Stimulated activated CD4-positive, alpha-beta T cell treated with anti-CD3 and anti-CD28 coated beads, Interleukin-2, amount 100 ng/mL, for 24 hours (primary cell): ENCODE measurements at regions not wholly inside any gene's neighbourhood (a gene's known extent, or its start where the extent isn't known, plus 50 kb on each side); places are given as distances from the start of the nearest gene placed in this dataset.

Experiments
- DNase-seq, 2 donors: peaks; one replicate each; pipeline ENCODE4 v3.0.0-alpha.2; 2020

- DNase-seq, result no peak
These were observed 707.2 kb downstream of the RWDD3 start for GRCh38 chr1:95941121-95941798.

GRCh38 chr1:95948023-95948422 lies 714.0 kb downstream of the RWDD3 start:
- DNase-seq, result no peak

GRCh38 chr1:95951371-95952102 lies 717.5 kb downstream of the RWDD3 start:
- DNase-seq, result no peak

- no peak for DNase-seq
These were observed 719.0 kb downstream of the RWDD3 start for GRCh38 chr1:95953015-95953414.

GRCh38 chr1:95954585-95954984 lies 720.6 kb downstream of the RWDD3 start:
- no peak for DNase-seq

GRCh38 chr1:95956215-95956614 lies 722.2 kb downstream of the RWDD3 start:
- no peak for DNase-seq

- DNase-seq, result no peak
These were observed 723.7 kb downstream of the RWDD3 start for GRCh38 chr1:95957748-95958147.

GRCh38 chr1:95966866-95967265 lies 732.9 kb downstream of the RWDD3 start:
- DNase-seq, result no peak

- no peak for DNase-seq
These were observed 740.6 kb downstream of the RWDD3 start for GRCh38 chr1:95974586-95974985.

- no peak for DNase-seq
These were observed 738.9 kb upstream of the PTBP2 start for GRCh38 chr1:95982711-95983110.

- DNase-seq, result no peak
These were observed 737.8 kb upstream of the PTBP2 start for GRCh38 chr1:95983831-95984230.

GRCh38 chr1:95984798-95985374 lies 736.7 kb upstream of the PTBP2 start:
- DNase-seq, result no peak

GRCh38 chr1:95990033-95990432 lies 731.6 kb upstream of the PTBP2 start:
- DNase-seq, result no peak

GRCh38 chr1:95991787-95992520 lies 729.6 kb upstream of the PTBP2 start:
- DNase-seq, result no peak

GRCh38 chr1:95994643-95995042 lies 726.9 kb upstream of the PTBP2 start:
- no peak for DNase-seq

GRCh38 chr1:96002201-96002600 lies 719.4 kb upstream of the PTBP2 start:
- DNase-seq, result no peak

- DNase-seq, result no peak
These were observed 718.3 kb upstream of the PTBP2 start for GRCh38 chr1:96002969-96003964.

GRCh38 chr1:96009831-96010434 lies 711.7 kb upstream of the PTBP2 start:
- no peak for DNase-seq

GRCh38 chr1:96011606-96012005 lies 710.0 kb upstream of the PTBP2 start:
- DNase-seq, result no peak

GRCh38 chr1:96016219-96016618 lies 705.4 kb upstream of the PTBP2 start:
- DNase-seq, result no peak

- no peak for DNase-seq
These were observed 701.2 kb upstream of the PTBP2 start for GRCh38 chr1:96020378-96020777.

GRCh38 chr1:96025062-96025461 lies 696.5 kb upstream of the PTBP2 start:
- no peak for DNase-seq
